Retinal pigment epithelial cell (primary cell): ENCODE measurements at regions not wholly inside any gene's neighbourhood (a gene's known extent, or its start where the extent isn't known, plus 50 kb on each side); places are given as distances from the start of the nearest gene placed in this dataset.

Experiments used
- DNase-seq: peaks from one replicate; pipeline ENCODE4 v3.0.0-alpha.2; 2010; ENCODE audit warnings: low read depth
- H3K4me3 ChIP-seq: 2 replicates; pipeline ENCODE4 v1.5.1; 2011; ENCODE audit warnings: mild to moderate bottlenecking, low read length, control low read depth, moderate library complexity
- TF ChIP-seq, protein P1 (sequence below): conservative IDR thresholded peaks from 2 replicates; pipeline ENCODE4 v1.5.1; 2011; ENCODE audit warnings: low read depth, low read length, control low read depth, inconsistent platforms

DNA sequence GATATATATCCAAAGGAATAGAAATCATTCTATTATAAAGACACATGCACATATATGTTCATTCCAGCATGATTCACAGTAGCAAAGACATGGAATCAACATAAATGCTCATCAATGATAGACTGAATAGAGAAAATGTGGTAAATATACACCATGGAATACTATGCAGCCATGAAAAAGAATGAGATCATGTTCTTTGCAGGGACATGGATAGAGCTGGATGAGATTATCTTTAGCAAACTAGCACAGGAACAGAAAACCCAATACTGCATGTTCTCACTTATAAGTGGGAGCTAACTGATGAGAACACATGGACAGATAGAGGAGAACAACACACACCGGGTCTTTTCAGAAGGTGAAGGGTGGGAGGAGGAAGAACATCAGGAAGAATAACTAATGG is 1318.6 kb downstream of the PCDH19 start:
- no peak for DNase-seq

DNA sequence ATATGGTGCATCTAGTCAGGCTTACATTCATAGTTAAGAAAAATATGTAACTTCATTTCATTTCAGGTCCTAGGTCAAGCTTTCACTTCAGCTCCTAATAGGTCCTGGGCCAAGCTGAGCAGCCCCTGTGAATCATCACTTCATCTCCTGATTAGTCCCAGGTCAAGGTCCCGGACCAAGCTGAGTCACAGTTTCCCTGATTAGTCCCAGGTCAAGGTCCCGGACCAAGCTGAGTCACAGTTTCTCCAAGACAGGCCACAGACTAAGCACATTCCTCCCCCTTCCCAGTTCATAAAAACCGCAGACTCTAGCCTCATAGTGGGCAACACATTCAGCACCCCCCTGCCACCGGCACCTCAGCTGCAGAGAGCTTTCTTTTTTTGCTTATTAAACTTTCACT is 1331.8 kb downstream of the PCDH19 start:
- no peak for DNase-seq
- TF ChIP-seq, protein P1, sequence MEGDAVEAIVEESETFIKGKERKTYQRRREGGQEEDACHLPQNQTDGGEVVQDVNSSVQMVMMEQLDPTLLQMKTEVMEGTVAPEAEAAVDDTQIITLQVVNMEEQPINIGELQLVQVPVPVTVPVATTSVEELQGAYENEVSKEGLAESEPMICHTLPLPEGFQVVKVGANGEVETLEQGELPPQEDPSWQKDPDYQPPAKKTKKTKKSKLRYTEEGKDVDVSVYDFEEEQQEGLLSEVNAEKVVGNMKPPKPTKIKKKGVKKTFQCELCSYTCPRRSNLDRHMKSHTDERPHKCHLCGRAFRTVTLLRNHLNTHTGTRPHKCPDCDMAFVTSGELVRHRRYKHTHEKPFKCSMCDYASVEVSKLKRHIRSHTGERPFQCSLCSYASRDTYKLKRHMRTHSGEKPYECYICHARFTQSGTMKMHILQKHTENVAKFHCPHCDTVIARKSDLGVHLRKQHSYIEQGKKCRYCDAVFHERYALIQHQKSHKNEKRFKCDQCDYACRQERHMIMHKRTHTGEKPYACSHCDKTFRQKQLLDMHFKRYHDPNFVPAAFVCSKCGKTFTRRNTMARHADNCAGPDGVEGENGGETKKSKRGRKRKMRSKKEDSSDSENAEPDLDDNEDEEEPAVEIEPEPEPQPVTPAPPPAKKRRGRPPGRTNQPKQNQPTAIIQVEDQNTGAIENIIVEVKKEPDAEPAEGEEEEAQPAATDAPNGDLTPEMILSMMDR: no peak
- no peak overlapping the region for H3K4me3 ChIP-seq

More for the DNA sequence above, 1318.6 kb downstream of the PCDH19 start:
- no peak overlapping the region for H3K4me3 ChIP-seq
- TF ChIP-seq, protein P1: no peak

DNA sequence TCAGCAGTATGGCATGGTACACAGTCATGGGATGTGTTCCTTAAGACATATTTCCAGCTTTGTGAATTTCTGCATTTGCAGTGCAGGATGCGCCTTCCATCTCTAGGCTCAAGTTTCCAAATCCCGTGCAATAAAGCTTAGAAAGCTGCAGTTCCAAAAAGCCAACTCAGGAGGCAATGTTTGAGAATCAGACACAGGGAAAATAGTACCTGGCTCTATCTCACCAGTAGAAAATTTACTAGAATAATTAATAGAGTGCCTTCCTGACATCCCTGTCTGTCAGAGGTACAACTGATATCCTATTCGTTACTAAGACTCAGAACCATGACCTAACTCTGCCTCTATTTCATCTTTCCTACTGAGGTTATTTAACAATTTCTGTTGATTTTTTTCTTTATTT is 1333.0 kb downstream of the PCDH19 start:
- TF ChIP-seq, protein P1: no peak
- H3K4me3 ChIP-seq: no peak overlapping the region
- no peak for DNase-seq

DNA sequence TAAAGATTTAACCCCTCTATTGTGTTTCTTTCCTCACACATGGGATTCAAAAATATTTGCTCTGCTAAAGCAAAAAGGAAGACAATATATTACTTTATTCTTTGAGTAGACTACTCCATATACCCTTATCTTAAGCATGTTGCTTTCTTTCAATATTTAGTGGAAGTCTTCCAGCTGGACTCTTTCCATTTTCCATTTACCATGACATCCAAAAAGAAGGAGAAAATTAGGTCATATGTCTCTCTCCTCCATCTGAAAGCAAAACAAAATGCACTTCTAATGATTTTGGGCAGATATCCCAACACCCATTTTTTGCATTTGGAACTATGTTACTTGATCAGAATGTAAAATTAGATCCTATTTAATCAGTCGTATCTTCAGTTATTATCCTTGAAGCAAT is 1336.5 kb downstream of the PCDH19 start:
- no peak overlapping the region for H3K4me3 ChIP-seq
- DNase-seq: no peak
- TF ChIP-seq, protein P1: no peak

DNA sequence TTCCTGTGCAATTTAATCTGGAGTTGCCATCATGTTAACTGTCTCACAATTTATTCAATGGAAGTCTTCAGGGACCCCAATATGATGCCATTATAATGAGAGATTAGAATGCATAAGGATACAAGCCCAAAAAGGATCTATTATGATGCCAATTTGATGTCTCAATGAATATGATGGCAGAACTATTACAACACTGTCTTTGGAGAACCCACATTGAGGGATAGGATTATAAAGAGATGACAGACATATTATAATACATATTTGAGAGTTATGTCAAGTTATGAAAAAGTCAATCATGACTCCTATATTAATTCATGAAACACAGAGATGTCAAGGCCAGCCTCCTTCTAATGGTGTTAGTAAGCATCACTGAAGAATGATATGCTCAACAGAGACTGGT is 1358.4 kb downstream of the PCDH19 start:
- no peak for DNase-seq
- TF ChIP-seq, protein P1: no peak

DNA sequence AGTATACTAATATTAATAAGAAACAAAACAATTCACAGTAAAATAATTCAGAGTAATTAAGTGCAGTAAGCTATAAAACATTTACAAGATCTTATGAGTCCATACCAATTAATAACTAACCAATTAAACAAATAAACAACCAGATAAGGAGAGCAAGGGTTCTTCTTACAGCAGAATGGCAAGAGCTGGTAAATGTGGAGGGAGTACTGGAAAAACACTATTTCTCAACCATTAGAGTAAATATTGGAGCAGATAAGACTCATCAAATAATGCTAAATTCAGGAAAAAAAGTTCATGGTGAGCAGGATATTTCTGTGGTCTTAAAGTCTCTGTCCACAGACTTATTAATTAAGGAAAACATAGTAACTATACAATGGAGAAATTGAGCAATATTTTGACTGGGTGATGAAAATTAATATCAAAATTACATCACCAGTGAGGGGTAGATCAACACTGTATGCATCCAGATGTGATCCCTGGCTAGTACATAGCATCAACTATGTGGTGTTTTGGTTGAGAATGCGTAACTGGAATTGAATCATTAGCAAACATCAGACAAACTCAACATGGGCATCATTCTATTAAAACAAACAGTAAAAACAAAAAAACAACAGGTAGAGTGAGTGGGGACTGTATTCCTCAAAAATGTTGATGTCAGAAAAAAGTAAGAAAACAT is 1376.7 kb downstream of the PCDH19 start:
- no peak for DNase-seq
- TF ChIP-seq, protein P1: no peak
- no peak overlapping the region for H3K4me3 ChIP-seq

More for the DNA sequence above, 1358.4 kb downstream of the PCDH19 start:
- H3K4me3 ChIP-seq: no peak overlapping the region

DNA sequence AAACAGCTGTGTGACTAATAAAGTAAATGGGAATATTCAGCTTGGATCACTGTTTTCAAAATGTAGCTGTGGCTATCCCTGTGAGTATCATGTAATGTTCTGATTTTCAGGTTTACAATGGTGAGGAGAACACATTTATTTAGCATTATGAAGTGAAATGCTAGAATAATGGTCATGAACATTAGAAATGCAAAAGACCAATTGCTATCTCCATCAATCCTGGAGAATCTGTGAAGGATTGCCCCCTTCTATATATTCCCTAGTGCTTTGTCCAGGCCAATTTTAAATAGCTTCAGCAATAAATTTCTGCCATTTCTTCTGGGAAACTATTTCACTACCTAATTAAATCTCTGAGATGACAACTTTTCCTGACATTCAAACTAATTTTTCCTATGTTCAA is 1399.1 kb downstream of the PCDH19 start:
- no peak overlapping the region for H3K4me3 ChIP-seq
- TF ChIP-seq, protein P1: no peak
- DNase-seq: no peak
